Heart left ventricle (tissue), 16 donors: ENCODE measurements at regions not wholly inside any gene's neighbourhood (a gene's known extent, or its start where the extent isn't known, plus 50 kb on each side); places are given as distances from the start of the nearest gene placed in this dataset.

Experiments used
- ATAC-seq, 4 donors: fragments of 200-7000 bp; cut with Tn5 transposase; one replicate each; pipeline ENCODE4 v1.9.1; 2020 to 2022; ENCODE audit warnings: moderate library complexity in 4 of 4, mild to moderate bottlenecking in 3 of 4, moderate number of reproducible peaks in 1 of 4
- DNase-seq, 5 donors: peaks; one replicate each; pipeline ENCODE4 v3.0.0-alpha.2; 2020
- H3K27ac ChIP-seq, 12 donors: fragments of 200-600 bp; sonication (generic) in 4 of 12; one replicate each; pipeline versions ENCODE4 v1.5.0 to v1.8.0; 2016 to 2022; ENCODE audit warnings: mild to moderate bottlenecking in 2 of 12
- H3K27me3 ChIP-seq, 9 donors: fragments of 200-600 bp; sonication (generic) in 2 of 9; one replicate each; pipeline versions ENCODE4 v1.5.1 to v1.8.0; 2016 to 2022; ENCODE audit warnings: mild to moderate bottlenecking in 3 of 9
- H3K36me3 ChIP-seq, 9 donors: fragments of 200-600 bp; sonication (generic) in 2 of 9; one replicate each; pipeline versions ENCODE4 v1.5.0 to v1.8.0; 2018 to 2022; ENCODE audit warnings: mild to moderate bottlenecking in 2 of 9
- H3K4me1 ChIP-seq, 12 donors: fragments of 200-600 bp; sonication (generic) in 4 of 12; one replicate each; pipeline versions ENCODE4 v1.5.0 to v1.8.0; 2016 to 2022; ENCODE audit warnings: mild to moderate bottlenecking in 3 of 12
- H3K4me3 ChIP-seq, 12 donors: fragments of 200-600 bp; sonication (generic) in 4 of 12; one replicate each; pipeline versions ENCODE4 v1.5.0 to v1.8.0; 2017 to 2022; ENCODE audit warnings: mild to moderate bottlenecking in 9 of 12, moderate library complexity in 4 of 12
- H3K9me3 ChIP-seq, 12 donors: fragments of 200-600 bp; sonication (generic) in 4 of 12; one replicate each; pipeline versions ENCODE4 v1.5.0 to v1.8.0; 2016 to 2022; ENCODE audit warnings: mild to moderate bottlenecking in 1 of 12
- POLR2A ChIP-seq, 2 donors: fragments of 450-650 bp; IDR thresholded peaks; one replicate each; pipeline ENCODE4 v1.6.1; 2017; ENCODE audit warnings: antibody characterized with exemption in 2 of 2, mild to moderate bottlenecking in 2 of 2, moderate library complexity in 2 of 2
- WGBS, 4 donors: extraction: QIAGEN DNeasy Blood & Tissue Kit in 2 of 4; methylation state at CpG; one replicate each; pipeline versions ENCODE4 v1.1.5 to v1.1.7; 2013 to 2018; 5-methylcytosine and 5-hydroxymethylcytosine counted together
- intact Hi-C, 10 donors: fragments of 100-400 bp; cut with DNase I; formaldehyde crosslinking; loops; one replicate each; pipeline versions ENCODE4 v1.11.1 to v1.14.2; 2022
- microRNA-seq, 4 donors: library from miRNA; unstranded; fragments of <30 nt; microRNA quantifications; one replicate each; pipeline versions ENCODE4 to v1.2.0, GENCODE V29; 2017 to 2020
- TF ChIP-seq, protein P1 (sequence below), 12 donors: fragments of 200-600 bp; sonication (generic) in 4 of 12; IDR thresholded peaks; one replicate each; pipeline versions ENCODE4 v1.5.0 to v1.8.0; 2018 to 2022; ENCODE audit warnings: antibody characterized with exemption in 12 of 12, mild to moderate bottlenecking in 5 of 12
- donor health status: ischemic (EF 13 %, LVEDD 7.1; RV severe dilation, severe dysfunction).
- donor health status: healthy with polysubstance abuse.
- donor health status: DM: no; HTN: yes; CAD: no.
- donor health status: DM: no; HTN: no; CAD: no.
- donor health status: ischemic (EF 25% LVEDD 6.9; RV normal size, moderate dysfunction).
- donor health status: ischemic (EF 25% LVEDD 5.7; RV mildly dilated, moderate dysfunction).
- donor health status: healthy.
- donor health status: DM: yes; HTN: yes; CAD: no.
- donor health status: ischemic (EF 35%, LVEDD 5.7; RV mildly dilated, moderate dysfunction).
- donor health status: nonischemic (EF 11% LVEDD 7.7; RV severe dilation, severe dysfunction).
- donor health status: DM: yes; HTN: yes; CAD: no.
- donor health status: PGD.
- donor health status: ischemic (EF 29% LVEDD 5.4; RV normal size, mild dysfunction).
- donor health status: nonischemic (EF 23%, LVEDD 6.1; RV moderate dilation, normal function).

GRCh38 chr12:116504438-116504837 is 54.7 kb upstream of the MAP1LC3B2 start:
- Histone ChIP-seq H3K36me3 (no peaks in the 10 kb centered on the region), H3K4me3 (no peak overlapping the region), H3K4me1 (peaks cover 0 to 19% (median 5%) of the 10 kb centered on the region in 12 donors), H3K9me3 (no peaks in the 10 kb centered on the region), H3K27me3 (peaks cover 0 to 16% (median 0%) of the 10 kb centered on the region in 9 donors), H3K27ac (no peak overlapping the region)
- intact Hi-C loops, result no loop called here
- DNase-seq (no peak), ATAC-seq (no peak)
- no peak for TF ChIP-seq POLR2A (IDR thresholded peaks at IDR 0.05)
- TF ChIP-seq, protein P1, sequence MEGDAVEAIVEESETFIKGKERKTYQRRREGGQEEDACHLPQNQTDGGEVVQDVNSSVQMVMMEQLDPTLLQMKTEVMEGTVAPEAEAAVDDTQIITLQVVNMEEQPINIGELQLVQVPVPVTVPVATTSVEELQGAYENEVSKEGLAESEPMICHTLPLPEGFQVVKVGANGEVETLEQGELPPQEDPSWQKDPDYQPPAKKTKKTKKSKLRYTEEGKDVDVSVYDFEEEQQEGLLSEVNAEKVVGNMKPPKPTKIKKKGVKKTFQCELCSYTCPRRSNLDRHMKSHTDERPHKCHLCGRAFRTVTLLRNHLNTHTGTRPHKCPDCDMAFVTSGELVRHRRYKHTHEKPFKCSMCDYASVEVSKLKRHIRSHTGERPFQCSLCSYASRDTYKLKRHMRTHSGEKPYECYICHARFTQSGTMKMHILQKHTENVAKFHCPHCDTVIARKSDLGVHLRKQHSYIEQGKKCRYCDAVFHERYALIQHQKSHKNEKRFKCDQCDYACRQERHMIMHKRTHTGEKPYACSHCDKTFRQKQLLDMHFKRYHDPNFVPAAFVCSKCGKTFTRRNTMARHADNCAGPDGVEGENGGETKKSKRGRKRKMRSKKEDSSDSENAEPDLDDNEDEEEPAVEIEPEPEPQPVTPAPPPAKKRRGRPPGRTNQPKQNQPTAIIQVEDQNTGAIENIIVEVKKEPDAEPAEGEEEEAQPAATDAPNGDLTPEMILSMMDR (IDR thresholded peaks at IDR 0.05), result no peak
- WGBS, 4 donors, result 84 to 90% (median 87%) methylated on average over 4 of the region's 4 CpGs

DNA sequence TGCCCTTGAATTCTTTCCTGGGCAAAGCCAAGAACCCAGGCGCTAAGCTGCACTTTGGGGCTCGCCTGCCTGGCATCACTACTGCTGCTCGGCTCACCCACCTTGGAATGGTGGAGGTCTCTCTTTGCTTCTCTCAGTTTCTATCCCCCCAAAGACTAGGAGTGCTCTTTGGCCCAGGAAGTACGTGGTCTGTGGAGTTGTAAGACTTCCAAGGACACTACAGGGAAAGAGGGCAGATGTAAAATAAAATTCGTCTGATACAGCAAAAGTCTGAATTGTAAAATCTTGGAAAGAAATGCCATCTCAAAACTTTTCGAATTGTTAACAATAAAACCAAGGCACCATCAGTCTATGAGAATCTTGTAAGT is 52.5 kb upstream of the MAP1LC3B2 start:
- Histone ChIP-seq H3K4me1 (peaks cover 0 to 19% (median 5%) of the 10 kb centered on the region in 12 donors), H3K9me3 (no peaks in the 10 kb centered on the region), H3K27ac (no peak overlapping the region), H3K36me3 (no peaks in the 10 kb centered on the region), H3K27me3 (peaks cover 0 to 13% (median 0%) of the 10 kb centered on the region in 9 donors), H3K4me3 (no peak overlapping the region)
- TF ChIP-seq POLR2A (IDR thresholded peaks at IDR 0.05), result no peak
- TF ChIP-seq, protein P1 (IDR thresholded peaks at IDR 0.05), result no peak
- ATAC-seq (no peak), DNase-seq (no peak)
- WGBS, 4 donors, result 83 to 86% (median 85%) methylated on average over 6 of the region's 6 CpGs
- intact Hi-C loops, result no loop called here

DNA sequence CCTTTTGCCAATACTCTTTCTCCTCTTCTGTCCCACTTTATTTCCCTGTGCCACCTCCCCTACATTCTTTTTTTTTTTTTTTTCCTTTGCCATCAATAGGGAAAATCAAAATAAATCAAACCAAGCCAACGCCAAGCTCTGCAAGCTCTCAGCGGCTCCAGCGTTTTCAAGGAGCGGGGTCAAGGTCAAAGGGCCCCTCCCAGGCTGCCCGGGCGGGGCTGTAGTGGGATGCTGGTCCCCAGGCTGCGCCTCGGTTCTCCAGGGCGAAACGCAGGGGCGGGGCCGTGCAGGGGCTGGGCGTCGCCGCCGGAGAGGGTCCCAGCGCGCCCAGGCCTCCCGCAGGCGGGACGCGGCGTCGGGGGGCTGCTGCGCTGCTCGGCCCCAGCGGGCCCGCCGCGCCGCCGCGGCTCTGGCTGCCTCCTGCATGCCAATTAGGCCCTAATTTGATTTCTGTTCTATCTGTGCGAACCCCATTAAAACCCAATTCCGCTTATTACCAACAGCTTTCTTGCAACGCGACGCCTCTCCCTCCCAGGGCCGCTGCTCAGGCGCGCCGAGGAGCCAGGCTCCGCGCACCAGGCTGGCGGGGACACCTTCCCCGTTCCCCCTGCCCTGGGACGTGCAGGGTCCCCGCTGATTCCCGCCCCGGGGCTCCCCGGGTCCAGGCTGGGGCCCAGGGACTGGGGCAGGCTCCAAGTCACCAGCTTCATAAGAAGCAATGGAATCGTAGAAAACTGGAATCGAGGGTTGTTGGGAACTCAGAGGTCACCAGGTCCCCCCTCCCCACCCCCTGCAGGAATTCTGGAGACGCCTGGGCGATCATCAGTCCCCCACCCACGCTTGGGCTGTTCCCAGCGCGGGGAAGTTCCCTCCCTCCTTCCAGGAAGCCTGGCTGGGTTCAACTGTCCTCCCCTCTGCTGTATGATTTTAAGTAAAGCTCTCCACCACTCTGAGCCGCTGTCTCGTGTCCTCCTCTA is 50.7 kb upstream of the MAP1LC3B2 start:
- H3K4me1 ChIP-seq, result peaks cover 0 to 19% (median 5%) of the 10 kb centered on the region in 12 donors
- TF ChIP-seq POLR2A (IDR thresholded peaks at IDR 0.05), result no peak
- TF ChIP-seq, protein P1 (IDR thresholded peaks at IDR 0.05), result no peak
- peak; percentile 41 to 67 (median 54) for ATAC-seq
- DNase-seq, result peak in 4 of 5 donors; percentile 30 to 74 (median 41)
- intact Hi-C loops, result no loop called here
- peak overlapping the region in 6 of 12 donors; percentile 5 to 50 (median 37) for H3K27ac ChIP-seq
- H3K4me3 ChIP-seq, result peak overlapping the region in 11 of 12 donors; percentile 18 to 58 (median 48)
- no peaks in the 10 kb centered on the region for H3K36me3 ChIP-seq
- H3K27me3 ChIP-seq, result peaks cover 0 to 13% (median 0%) of the 10 kb centered on the region in 9 donors
- 4 to 7% (median 6%) methylated on average over 35 to 60 of the region's 60 CpGs for WGBS, 4 donors
- no peaks in the 10 kb centered on the region for H3K9me3 ChIP-seq

Small RNAs in the stretch of these regions (microRNA-seq; reads per million reads assigned to microRNA genes)
- gene MIR4472-2, result 0 reads per million in 4 donors
